GM18909 (cell line): ENCODE measurements at regions not wholly inside any gene's neighbourhood (a gene's known extent, or its start where the extent isn't known, plus 50 kb on each side); places are given as distances from the start of the nearest gene placed in this dataset.

Experiments
- ATAC-seq: cut with Tn5 transposase; IDR thresholded peaks from one replicate; pipeline ENCODE4 v1.9.1; 2021; ENCODE audit warnings: mild to moderate bottlenecking; ENCODE audit not compliant: unreplicated experiment, poor library complexity

- ATAC-seq, result no peak
Observed at GRCh38 chr4:3364199-3364598, 71.4 kb downstream of the RGS12 start.

- ATAC-seq, result no peak
Observed at GRCh38 chr4:3364634-3365314, 72.0 kb downstream of the RGS12 start.

- ATAC-seq, result no peak
Observed at GRCh38 chr4:3365326-3365725, 72.5 kb downstream of the RGS12 start.

GRCh38 chr4:3365871-3366842 lies 73.3 kb downstream of the RGS12 start:
- ATAC-seq, result no peak

- no peak for ATAC-seq
Observed at GRCh38 chr4:3366893-3367775, 74.3 kb downstream of the RGS12 start.

- ATAC-seq, result no peak
Observed at GRCh38 chr4:3367866-3368265, 73.9 kb upstream of the HGFAC start.

GRCh38 chr4:3368334-3368733 lies 73.4 kb upstream of the HGFAC start:
- ATAC-seq, result no peak

GRCh38 chr4:3368841-3369760 lies 72.7 kb upstream of the HGFAC start:
- ATAC-seq, result no peak

- no peak for ATAC-seq
Observed at GRCh38 chr4:3369781-3370674, 71.7 kb upstream of the HGFAC start.

- no peak for ATAC-seq
Observed at GRCh38 chr4:3371033-3372001, 70.5 kb upstream of the HGFAC start.

- no peak for ATAC-seq
Observed at GRCh38 chr4:3372264-3372932, 69.4 kb upstream of the HGFAC start.

GRCh38 chr4:3372933-3373465 lies 68.8 kb upstream of the HGFAC start:
- no peak for ATAC-seq

GRCh38 chr4:3373468-3373867 lies 68.3 kb upstream of the HGFAC start:
- ATAC-seq, result no peak

- ATAC-seq, result no peak
Observed at GRCh38 chr4:3374011-3374645, 67.6 kb upstream of the HGFAC start.

- ATAC-seq, result no peak
Observed at GRCh38 chr4:3374667-3375066, 67.1 kb upstream of the HGFAC start.

- ATAC-seq, result no peak
Observed at GRCh38 chr4:3375688-3376087, 66.1 kb upstream of the HGFAC start.
